ENCODE measurements at regions not wholly inside any gene's neighbourhood (a gene's known extent, or its start where the extent isn't known, plus 50 kb on each side); places are given as distances from the start of the nearest gene placed in this dataset.

GRCh38 chr5:92332039-92332438, 948.9 kb upstream of the ARRDC3 start:
- no peak for TF ChIP-seq POLR2A (IDR thresholded peaks at IDR 0.05)
- TF ChIP-seq, protein P1, sequence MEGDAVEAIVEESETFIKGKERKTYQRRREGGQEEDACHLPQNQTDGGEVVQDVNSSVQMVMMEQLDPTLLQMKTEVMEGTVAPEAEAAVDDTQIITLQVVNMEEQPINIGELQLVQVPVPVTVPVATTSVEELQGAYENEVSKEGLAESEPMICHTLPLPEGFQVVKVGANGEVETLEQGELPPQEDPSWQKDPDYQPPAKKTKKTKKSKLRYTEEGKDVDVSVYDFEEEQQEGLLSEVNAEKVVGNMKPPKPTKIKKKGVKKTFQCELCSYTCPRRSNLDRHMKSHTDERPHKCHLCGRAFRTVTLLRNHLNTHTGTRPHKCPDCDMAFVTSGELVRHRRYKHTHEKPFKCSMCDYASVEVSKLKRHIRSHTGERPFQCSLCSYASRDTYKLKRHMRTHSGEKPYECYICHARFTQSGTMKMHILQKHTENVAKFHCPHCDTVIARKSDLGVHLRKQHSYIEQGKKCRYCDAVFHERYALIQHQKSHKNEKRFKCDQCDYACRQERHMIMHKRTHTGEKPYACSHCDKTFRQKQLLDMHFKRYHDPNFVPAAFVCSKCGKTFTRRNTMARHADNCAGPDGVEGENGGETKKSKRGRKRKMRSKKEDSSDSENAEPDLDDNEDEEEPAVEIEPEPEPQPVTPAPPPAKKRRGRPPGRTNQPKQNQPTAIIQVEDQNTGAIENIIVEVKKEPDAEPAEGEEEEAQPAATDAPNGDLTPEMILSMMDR (IDR thresholded peaks at IDR 0.05): no peak
